GM18519 (cell line): ENCODE measurements at regions not wholly inside any gene's neighbourhood (a gene's known extent, or its start where the extent isn't known, plus 50 kb on each side); places are given as distances from the start of the nearest gene placed in this dataset.

Experiments
- ATAC-seq: cut with Tn5 transposase; IDR thresholded peaks from one replicate; pipeline ENCODE4 v1.9.1; 2021; ENCODE audit warnings: mild to moderate bottlenecking, moderate library complexity; ENCODE audit not compliant: unreplicated experiment, low FRiP score

DNA sequence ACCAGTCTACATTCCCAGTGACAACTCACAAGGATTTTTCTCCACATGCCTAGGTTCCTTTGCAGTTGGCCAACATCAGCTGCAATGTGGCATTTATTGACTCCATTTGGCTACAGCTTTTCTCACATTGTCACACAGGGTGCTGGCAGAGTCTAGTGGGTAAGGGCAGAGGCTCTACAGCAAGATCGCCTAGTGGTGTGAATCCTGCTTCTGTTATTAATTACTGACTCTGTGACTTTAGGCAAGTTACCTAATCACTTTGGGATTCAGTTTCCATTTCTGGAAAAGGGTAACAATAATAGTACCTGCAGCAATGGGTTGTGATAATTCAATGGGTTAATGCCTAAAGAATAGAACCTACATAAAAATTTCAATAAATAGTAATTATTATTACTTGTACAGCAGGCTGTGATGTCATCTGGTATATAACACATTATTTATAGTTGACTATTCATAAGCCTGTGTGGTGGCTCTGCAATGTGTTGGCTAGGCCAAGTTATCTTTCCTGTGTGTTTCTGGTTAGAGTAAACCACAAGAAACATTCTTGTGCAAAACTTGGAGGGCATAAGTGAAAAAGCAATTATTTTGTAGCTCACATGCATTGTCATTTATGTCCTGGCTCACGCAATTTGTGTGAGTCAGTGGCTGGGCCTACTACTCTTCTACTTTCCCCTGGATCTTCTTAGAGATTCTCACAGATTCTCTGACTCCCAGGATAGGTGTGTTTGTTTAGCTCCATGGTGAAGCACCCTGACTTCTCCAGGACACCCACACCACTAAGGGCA lies 59.5 kb downstream of the PTGS2 start:
- ATAC-seq: peak; percentile 43

DNA sequence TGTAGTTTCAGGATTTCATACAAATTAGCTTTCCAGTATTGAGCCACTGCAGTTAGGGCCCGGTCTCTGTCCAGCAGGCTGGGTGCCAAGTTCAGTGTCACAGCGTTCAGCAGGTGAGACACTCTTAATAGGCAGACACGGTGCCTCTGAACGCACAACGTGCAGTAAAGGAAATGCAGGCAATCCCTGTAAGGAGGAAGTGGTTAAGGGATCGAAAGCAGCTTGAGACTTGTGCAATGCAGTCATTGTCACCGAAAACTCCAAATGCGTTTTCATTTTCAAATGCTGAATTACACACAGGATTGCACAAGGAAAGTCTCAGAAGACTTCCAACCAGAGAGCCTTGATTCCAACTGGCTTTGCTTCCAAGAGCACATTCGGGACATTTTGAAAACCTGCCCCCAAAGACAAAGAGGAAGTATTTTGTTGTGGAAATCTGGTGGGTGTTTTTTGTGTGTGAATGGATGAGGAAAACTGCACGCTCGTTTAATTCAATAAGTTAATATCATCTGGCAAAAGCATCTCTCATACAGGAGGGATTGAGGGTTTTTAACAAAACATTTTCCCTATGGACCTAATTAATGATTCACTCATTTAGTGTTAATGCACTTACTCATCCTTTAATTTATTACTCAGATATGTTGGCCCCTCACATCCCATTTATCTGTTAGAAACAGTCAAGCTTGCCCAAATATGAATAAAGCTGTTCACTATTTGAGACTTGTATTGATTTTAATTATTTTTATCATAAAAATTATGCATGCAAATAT lies 61.6 kb downstream of the PTGS2 start:
- ATAC-seq: peak; percentile 99

DNA sequence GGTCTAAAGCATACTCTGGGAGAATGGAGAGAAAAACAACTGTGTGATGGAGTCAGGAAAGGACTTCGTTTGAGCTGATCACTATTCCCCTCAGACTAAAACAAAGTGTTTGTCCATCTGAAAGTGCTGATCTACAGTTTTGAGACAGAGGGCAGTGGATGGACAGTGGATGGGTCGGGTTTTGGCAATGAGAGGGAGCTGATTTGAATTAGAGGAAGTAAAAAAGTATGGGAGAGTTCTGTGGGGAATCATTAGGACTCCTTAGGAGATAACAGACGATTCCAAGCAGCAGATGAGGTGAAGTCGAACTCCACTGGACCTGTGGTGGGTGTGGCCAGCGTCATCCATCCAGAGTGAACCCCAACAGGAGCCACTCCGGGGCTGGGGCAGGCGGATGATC lies 62.3 kb downstream of the PTGS2 start:
- no peak for ATAC-seq

DNA sequence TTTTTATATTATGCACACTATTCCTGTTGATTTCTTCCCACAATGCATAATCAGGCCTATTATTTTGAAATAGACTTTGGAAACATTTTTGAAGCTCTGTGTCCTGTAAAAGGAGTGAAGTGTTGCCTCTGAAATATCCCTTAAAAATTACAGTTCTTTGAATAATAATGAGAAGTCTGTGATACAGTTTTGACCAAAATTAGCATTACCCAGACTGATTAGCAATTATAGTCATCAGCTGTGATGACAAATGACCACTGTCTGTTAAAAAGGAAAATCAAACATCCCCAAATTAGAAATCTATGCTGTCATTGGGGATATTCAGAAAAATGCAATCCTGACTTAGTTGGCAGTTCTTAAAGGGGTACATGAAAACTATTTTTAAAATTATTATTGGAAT lies 63.7 kb downstream of the PTGS2 start:
- ATAC-seq: no peak

DNA sequence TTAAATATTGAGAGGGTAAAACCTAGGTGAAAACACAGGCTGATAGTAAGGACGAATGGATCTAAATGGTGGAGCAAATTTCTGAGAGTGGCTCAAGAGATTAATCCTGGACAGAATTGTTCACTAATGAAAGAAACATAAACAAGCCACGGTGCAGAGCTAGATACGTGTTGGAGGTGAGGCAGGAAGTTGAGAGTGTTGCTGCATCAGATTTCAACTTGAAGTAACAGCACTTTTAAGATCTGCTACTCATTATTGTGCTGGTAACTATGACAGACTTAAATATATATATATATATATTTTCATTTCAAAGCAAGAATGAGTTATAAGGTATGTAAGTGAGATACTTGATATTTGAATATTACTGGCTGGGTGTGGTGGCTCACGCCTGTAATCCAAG lies 64.9 kb downstream of the PTGS2 start:
- no peak for ATAC-seq

DNA sequence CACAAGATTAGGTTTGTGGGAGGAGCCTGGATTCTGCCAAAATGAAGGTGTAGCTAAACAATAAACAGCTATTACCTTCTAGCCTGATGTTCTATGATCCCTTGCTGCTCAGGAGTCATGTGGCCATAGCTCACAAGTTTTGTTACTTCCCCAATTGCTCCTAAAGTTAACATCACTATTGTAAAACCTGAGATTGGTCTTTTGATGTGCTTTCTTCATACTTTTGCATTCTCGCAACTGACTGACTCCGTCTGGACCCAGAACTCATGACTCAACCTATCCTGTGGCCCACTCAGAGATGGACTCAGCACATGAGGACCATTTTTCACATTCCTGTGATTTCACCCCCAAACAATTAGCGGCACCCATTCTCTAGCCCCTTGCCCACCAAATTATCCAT lies 69.1 kb downstream of the PTGS2 start:
- ATAC-seq: no peak

DNA sequence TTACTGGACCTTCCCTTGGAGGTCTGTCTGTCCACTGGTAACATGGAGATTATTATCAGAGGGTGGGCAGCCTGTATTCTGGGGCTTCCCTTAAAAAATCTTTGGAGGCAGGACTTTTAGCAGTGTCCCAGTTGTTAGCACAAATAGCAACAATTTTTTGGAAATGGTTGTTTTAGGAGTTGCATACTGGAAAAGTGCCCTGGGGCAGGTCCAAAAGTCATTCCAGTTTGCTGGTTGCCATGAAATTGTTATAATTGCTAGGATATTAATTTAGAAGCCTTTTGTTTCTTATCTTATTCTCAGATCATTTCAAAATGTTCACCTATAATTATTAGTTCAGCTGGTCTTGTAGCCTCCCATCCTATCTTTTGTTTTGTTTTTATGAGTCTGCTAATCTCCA lies 71.0 kb downstream of the PTGS2 start:
- no peak for ATAC-seq

DNA sequence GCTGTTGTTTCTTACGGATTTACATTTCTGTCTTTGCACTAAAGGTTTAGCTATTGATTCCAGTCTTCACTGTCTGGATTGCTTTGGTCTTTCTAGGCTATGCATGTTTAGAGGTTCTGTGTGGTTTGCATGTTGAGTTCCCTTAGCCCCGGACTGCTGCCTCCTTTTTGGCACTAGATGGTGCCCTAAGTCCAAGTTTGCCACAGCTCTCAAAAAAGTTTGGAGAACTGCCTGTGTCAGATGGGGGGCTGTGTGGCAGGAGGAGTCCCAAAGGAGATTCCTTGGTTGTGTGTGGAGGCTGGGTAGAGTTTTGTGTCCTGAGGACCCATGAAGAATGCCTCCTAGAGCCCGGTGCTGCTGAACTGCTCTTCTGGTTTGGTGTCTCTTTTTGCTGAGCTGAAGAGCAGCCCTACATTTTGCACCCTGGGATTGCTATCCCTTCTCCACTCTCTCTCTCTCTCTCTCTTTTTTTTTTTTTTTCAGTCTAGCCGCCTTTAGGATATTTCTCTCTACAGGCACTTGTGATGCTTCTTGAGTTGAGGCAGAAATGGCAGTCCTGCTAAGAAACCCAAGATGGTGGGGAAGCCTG lies 74.4 kb downstream of the PTGS2 start:
- peak; percentile 75 for ATAC-seq

DNA sequence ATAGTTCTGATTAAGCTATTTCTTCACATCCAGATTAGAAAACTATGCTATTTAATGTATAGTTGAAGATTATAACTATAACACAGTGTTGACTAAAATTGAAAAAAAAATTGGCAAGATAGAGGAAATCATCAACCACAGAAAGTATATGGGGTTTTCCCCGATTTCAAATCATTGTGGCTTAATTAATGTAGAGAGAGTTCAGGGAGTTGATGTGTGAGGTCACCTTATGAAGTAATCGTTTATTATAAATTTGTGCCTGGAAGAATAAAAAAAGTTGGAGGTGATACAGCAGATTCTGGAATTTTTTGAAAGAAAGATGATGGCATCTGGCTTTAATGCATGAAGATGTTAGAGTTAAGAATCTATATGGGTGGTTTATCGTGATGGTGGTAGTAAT lies 84.3 kb downstream of the PTGS2 start:
- peak; percentile 78 for ATAC-seq

DNA sequence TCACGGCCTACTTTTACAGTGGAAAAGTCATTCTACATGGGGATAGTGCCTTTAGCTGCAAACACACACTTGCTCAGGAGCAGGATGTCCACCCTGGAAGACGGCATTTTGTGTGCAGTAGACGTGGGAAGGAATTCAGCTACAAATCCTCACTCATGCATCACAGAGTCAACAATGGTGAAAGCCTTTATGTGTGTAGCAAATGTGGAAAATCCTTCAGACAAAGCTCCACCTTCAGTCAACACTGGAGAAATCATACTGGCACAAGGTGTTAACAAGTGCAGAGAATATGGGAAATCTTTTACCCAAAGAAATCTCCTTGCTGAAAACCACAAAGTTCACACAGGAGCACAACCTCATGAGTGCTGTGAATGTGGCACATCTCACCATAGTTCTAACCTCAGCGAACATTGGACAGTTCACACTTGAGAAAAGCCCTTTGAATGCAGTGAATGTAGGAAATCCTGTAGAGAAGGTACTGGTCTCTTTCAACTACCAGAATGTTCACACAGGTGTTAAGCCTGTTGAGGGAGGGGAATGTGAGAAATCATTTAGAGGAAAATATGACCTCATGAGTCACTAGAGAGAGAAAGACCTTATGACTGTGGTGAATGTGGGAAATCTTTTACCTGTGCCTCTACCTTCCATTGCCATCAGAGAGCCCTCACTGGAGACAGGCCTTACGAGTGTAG lies 101.8 kb downstream of the PTGS2 start:
- ATAC-seq: no peak

DNA sequence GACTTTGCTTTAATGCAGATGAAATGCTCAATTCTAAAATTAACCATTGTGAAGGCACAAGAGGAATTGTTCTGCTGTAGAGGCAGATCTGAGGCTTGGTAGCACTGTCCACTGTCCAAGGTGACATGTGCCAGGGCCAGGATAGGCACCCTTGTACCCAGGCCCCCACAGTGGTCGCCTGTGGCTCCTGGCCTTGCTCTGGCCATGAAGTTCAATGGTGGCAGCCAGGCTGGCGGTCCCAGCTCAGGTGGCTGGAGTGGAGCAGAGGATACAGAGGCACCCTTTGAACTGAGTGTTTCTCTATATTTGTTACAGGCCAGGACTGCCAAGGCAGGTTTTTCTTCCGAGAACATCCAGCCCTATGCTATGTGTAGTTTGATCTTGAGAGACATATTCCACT lies 102.6 kb downstream of the PTGS2 start:
- ATAC-seq: no peak

DNA sequence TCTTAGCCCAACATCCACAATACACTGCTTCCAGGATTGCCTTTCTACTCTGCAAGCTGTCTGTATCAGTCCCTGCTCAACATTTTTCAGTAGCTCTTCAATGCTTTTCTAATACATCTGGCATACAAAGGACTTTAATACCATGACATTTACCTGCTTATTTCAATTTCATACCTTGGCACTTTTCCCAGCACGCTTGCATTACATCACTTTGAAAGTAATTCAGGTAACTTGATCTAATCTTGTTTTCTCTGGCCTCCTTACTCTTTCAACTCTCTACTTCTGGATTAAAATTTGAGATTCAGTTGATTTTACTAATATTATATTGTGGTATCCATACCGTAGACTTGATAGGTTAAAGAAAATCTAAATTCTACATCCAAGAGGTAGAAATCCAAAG lies 103.0 kb downstream of the PTGS2 start:
- no peak for ATAC-seq

DNA sequence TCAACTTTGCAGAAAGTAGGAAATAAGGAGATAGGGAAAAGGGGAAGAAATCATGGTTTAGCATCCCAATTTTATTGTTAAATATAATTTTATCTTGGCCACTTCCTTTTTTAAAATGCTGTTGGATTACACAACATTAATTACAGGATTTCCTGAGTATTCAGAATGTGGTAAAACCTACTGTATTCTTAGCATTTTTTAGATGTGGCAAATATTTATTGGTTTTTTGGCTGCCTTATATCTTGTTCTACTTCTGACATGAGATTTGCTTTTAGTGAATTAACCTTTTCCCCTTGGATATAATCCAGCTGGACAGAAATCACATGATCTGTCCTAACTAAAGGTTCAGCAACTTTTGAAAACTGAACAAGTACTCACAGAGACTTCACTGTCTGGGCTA lies 104.9 kb downstream of the PTGS2 start:
- no peak for ATAC-seq

DNA sequence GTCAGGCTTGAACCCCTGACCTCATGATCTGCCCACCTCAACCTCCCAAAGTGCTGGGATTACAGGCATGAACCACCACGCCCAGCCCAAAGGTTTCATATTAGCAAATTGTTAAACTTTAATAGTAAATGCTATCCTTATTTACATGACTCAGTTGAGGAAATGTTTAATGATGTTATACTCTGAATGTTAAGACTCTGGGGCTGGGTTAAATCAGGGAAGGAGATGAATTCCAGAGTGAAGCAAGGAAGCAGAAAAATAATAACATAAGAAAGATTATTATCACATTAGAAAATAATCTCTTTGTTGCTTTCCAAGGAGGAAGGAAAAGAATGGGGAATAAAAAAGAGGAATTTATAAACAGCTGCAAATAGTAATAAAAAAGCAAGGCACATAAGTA lies 105.3 kb downstream of the PTGS2 start:
- no peak for ATAC-seq

DNA sequence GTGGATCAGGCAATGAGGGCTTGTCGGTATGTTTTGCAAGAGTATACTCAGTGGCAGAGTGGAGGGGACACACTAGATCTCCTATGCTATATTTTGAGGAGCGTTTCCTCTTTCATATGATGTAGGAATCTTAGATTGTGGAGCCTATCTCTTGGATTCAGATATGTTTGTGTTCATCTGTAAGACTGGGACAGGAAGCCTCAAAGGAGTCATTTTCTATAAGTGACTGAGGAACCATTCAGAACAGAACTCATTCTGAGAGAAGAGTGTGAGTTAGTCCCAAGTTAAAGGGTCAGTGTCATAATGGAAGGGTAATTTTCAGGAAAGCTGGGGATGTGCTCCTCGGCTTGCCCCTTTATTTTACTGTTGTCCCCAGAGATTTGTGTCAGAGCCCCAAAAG lies 107.7 kb downstream of the PTGS2 start:
- ATAC-seq: no peak

DNA sequence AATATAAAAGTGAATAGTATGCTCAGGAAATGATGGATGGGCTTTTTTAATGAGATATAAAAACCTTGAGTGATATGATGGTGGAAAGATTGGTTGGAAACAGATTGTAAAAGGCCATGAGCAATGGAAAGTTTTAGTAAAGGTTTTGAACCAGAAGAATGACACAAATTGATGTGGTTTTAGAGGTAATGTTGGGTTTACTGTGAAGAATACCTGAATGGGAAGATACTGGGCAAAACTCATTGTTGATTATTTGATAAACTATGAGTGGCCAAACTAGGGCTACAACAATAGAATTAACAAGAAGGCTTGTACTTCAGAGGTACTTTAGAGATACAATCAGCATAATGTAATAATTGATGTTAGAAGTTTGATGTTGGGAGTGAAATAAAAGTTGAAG lies 108.5 kb downstream of the PTGS2 start:
- no peak for ATAC-seq

DNA sequence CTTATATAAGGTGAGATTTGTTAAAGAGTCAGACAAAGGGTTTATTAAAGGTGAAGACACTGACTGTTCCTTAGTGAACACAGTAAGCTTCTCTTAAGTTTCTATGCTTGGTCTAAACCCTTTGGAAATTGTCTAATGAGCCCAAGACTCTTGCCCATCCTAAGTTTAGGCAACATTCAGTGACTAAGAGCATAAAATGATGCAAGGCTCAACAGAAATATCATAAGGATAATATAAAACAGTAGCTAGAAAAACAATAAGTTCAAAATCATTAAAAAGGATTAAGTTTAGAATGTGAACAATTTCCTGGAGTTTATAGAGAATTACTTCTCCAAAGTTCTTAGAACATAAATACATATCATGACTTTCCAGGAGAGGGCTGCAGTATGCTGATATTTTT lies 108.9 kb upstream of the PDC start:
- no peak for ATAC-seq

DNA sequence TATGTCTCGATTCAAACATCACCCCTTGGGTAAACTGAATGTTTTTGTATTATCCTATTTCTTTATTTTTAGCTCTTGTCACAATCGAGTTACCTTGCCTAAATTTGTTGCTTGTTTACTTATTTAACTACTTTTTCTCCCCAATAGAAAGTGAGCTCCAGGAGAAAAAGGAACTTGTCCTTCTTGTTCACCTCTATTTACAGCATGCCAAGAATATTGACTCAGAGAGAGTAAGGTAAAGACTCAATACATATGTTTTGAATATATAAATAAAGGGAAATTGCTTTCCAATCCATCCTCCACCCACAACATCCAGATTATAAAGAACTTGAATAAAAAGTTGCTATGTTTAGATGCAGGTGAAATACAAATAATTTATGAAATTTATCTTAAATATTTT lies 107.3 kb upstream of the PDC start:
- no peak for ATAC-seq

DNA sequence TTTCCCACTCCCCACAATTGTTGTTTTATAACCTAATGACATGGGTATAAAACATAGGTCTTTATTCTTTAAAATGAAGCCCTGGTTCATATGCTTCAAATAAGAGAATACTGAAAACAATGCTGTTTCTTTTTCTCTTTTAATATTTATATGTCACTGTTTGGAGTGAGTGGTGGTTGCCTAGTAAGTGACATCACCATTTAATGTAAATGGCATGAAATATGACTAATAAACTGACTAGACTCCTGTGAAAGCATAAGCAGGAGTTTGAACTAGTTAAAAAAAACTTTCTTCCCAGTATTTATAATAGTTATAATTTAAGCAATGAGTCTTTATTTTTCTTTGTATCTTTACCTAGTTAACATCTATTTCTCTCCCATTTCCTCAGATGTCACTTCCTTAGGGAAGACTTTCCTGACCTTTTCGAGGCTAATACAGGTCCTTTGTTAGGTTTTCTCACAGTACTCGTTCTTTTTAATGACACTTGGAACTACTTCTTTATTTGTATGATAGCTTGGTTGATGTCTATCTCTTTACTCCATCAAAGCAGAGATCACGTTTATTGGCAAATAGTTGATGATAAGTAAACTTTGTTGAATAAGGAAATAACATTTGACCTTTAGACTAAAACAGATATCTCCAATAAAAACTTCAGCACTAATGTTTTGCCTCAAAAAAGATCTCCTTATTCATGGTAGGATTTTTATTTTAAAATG lies 105.4 kb upstream of the PDC start:
- no peak for ATAC-seq

DNA sequence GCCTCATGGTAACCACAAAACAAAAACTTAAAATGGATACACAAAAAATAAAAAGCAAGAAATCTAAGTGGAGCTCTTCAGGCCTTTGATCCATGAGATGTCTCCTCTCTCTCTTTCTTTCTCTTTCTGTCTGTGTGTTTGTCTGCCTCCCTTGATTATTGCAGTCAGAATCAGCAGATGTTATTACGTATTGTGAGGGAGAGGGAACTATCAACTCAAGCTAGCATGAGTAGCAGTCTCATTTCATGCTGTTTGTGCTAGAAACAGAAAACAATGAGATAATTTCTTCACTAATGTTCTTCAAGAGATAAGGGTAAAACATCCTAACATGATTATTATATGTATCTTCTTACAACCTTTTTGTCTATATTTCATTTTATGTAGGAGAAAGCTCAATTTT lies 103.7 kb upstream of the PDC start:
- no peak for ATAC-seq
